Heart right ventricle (tissue), 16 donors: ENCODE measurements at regions not wholly inside any gene's neighbourhood (a gene's known extent, or its start where the extent isn't known, plus 50 kb on each side); places are given as distances from the start of the nearest gene placed in this dataset.

Experiments used
- ATAC-seq, 8 donors: fragments of 200-7000 bp; cut with Tn5 transposase; one replicate each; pipeline ENCODE4 v1.9.1; 2020; ENCODE audit warnings: mild to moderate bottlenecking in 8 of 8, moderate library complexity in 8 of 8, moderate number of reproducible peaks in 1 of 8
- DNase-seq, 2 donors: peaks; one replicate each; pipeline ENCODE4 v3.0.0-alpha.2; 2020
- H3K27ac ChIP-seq, 10 donors: fragments of 200-600 bp; sonication (generic) in 2 of 10; one replicate each; pipeline versions ENCODE4 v1.5.0 to v1.8.0; 2020 to 2022; ENCODE audit warnings: mild to moderate bottlenecking in 3 of 10
- H3K27me3 ChIP-seq, 7 donors: fragments of 200-600 bp; one replicate each; pipeline ENCODE4 v1.8.0; 2021 to 2022; ENCODE audit warnings: mild to moderate bottlenecking in 2 of 7
- H3K36me3 ChIP-seq, 9 donors: fragments of 200-600 bp; sonication (generic) in 1 of 9; one replicate each; pipeline versions ENCODE4 v1.5.0 to v1.8.0; 2020 to 2022; ENCODE audit warnings: mild to moderate bottlenecking in 2 of 9
- H3K4me1 ChIP-seq, 9 donors: fragments of 200-600 bp; sonication (generic) in 1 of 9; one replicate each; pipeline versions ENCODE4 v1.5.0 to v1.8.0; 2020 to 2022; ENCODE audit warnings: mild to moderate bottlenecking in 4 of 9
- H3K4me3 ChIP-seq, 10 donors: fragments of 200-600 bp; sonication (generic) in 2 of 10; one replicate each; pipeline versions ENCODE4 v1.5.0 to v1.8.0; 2020 to 2022; ENCODE audit warnings: mild to moderate bottlenecking in 7 of 10, moderate library complexity in 2 of 10
- H3K9me3 ChIP-seq, 11 donors: fragments of 200-600 bp in 10 of 11; sonication (generic) in 2 of 11; one replicate each; pipeline versions ENCODE4 v1.5.0 to v1.8.0; 2013 to 2022; ENCODE audit warnings: mild to moderate bottlenecking in 2 of 11, control low read depth in 1 of 11, moderate library complexity in 1 of 11
- WGBS, 2 donors: extraction: QIAGEN DNeasy Blood & Tissue Kit; methylation state at CpG; one replicate each; pipeline ENCODE4 v1.1.7; 2013; ENCODE audit warnings: inconsistent platforms in 1 of 2; 5-methylcytosine and 5-hydroxymethylcytosine counted together
- intact Hi-C, 10 donors: fragments of 100-400 bp; cut with DNase I; formaldehyde crosslinking; loops; one replicate each; pipeline versions ENCODE4 v1.11.1 to v1.14.2; 2022
- TF ChIP-seq, protein P1 (sequence below), 9 donors: fragments of 200-600 bp; sonication (generic) in 2 of 9; IDR thresholded peaks; one replicate each; pipeline versions ENCODE4 v1.5.0 to v1.8.0; 2021 to 2022; ENCODE audit warnings: antibody characterized with exemption in 9 of 9, mild to moderate bottlenecking in 5 of 9, moderate library complexity in 1 of 9
- donor health status: Arrhythmogenic right ventricular cardiomyopathy.
- donor health status: ischemic (EF 13 %, LVEDD 7.1; RV severe dilation, severe dysfunction).
- donor health status: healthy with polysubstance abuse.
- donor health status: DM: no; HTN: yes; CAD: no.
- donor health status: DM: no; HTN: no; CAD: no.
- donor health status: ischemic (EF 25% LVEDD 6.9; RV normal size, moderate dysfunction).
- donor health status: ischemic (EF 25% LVEDD 5.7; RV mildly dilated, moderate dysfunction).
- donor health status: healthy.
- donor health status: DM: yes; HTN: yes; CAD: no.
- donor health status: Ischemic cardiomyopathy.
- donor health status: ischemic (EF 35%, LVEDD 5.7; RV mildly dilated, moderate dysfunction).
- donor health status: nonischemic (EF 11% LVEDD 7.7; RV severe dilation, severe dysfunction).
- donor health status: DM: yes; HTN: yes; CAD: no.
- donor health status: PGD.
- donor health status: ischemic (EF 29% LVEDD 5.4; RV normal size, mild dysfunction).
- donor health status: nonischemic (EF 23%, LVEDD 6.1; RV moderate dilation, normal function).

DNA sequence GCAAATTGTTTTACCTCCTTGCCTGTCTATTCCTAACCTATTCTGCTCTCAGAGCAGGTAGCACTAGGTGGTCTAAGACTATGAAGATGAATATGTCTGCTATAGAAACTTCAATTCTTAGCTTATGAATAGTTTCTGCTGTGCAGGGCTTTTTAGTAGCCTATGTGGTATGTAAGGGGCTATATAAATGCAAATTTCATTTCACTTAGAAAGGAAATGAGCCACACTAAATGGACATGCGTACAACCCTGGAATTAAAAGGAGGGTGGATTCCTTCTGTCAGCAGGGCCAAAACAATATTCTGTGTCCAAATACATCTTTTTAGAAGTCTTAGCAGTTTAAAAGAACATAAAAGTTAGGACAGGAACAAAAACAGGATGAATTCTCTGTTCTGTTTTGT lies 163.9 kb upstream of the GEMIN8 start:
- intact Hi-C loops: no loop called here
- WGBS, 2 donors: 93 to 100% methylated on average over 1 of the region's 1 CpG

DNA sequence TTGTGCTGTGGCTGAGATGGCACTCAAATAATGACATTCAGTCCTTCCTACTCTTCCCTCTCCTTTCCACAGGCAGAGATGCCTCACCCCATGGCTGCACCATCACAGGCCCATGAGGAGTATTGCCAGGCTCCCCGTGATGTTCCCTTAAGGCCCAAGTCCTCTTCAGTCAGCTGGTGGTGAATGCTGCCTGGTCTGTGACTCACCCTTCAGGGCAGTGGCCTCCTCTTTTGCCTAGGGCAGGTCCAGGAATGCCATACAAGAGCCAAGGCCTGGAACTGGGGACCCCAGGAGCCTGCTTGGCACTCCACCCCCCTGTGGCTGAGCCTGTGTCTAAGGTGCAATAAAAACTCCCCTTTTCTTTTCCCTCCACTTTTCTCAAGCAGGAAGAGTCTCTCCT lies 144.2 kb upstream of the GEMIN8 start:
- ATAC-seq (no peak), DNase-seq (no peak)
- peaks cover 0 to 5% (median 0%) of the 10 kb centered on the region in 11 donors for H3K9me3 ChIP-seq
- no peaks in the 10 kb centered on the region for H3K36me3 ChIP-seq
- intact Hi-C loops: no loop called here
- H3K4me1 ChIP-seq: no peaks in the 10 kb centered on the region
- TF ChIP-seq, protein P1, sequence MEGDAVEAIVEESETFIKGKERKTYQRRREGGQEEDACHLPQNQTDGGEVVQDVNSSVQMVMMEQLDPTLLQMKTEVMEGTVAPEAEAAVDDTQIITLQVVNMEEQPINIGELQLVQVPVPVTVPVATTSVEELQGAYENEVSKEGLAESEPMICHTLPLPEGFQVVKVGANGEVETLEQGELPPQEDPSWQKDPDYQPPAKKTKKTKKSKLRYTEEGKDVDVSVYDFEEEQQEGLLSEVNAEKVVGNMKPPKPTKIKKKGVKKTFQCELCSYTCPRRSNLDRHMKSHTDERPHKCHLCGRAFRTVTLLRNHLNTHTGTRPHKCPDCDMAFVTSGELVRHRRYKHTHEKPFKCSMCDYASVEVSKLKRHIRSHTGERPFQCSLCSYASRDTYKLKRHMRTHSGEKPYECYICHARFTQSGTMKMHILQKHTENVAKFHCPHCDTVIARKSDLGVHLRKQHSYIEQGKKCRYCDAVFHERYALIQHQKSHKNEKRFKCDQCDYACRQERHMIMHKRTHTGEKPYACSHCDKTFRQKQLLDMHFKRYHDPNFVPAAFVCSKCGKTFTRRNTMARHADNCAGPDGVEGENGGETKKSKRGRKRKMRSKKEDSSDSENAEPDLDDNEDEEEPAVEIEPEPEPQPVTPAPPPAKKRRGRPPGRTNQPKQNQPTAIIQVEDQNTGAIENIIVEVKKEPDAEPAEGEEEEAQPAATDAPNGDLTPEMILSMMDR (IDR thresholded peaks at IDR 0.05): no peak
- peaks cover 0 to 11% (median 0%) of the 10 kb centered on the region in 7 donors for H3K27me3 ChIP-seq
- 75 to 77% methylated on average over 1 of the region's 1 CpG for WGBS, 2 donors
- no peak overlapping the region for H3K4me3 ChIP-seq
- H3K27ac ChIP-seq: no peak overlapping the region

More for the DNA sequence above, 163.9 kb upstream of the GEMIN8 start:
- ATAC-seq (no peak), DNase-seq (no peak)
- TF ChIP-seq, protein P1 (IDR thresholded peaks at IDR 0.05): no peak
- Histone ChIP-seq H3K4me1 (no peaks in the 10 kb centered on the region), H3K4me3 (no peak overlapping the region), H3K36me3 (no peaks in the 10 kb centered on the region), H3K27ac (no peak overlapping the region), H3K27me3 (no peaks in the 10 kb centered on the region), H3K9me3 (peaks cover 0 to 16% (median 0%) of the 10 kb centered on the region in 11 donors)

DNA sequence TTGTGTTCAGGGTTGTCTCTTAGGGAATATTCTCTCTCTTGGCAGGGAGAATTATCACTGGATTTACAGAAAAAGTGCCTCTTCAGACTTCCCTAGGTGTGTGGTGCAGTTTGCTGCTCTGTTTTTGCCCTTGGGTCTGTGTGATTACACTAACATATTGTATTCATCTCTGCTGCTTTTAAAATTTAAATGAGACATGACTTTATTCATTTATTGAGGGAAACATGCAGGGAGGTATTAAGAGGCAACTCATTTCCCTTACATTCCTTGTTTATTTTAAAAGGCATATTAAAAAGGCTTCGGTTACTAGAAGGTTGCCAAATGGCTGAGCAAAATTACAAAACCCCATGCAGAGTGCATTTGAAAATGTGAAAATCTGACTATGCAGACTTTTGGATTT lies 135.1 kb upstream of the GEMIN8 start:
- ATAC-seq (no peak), DNase-seq (no peak)
- H3K36me3 ChIP-seq: no peaks in the 10 kb centered on the region
- H3K4me1 ChIP-seq: no peaks in the 10 kb centered on the region
- no peak overlapping the region for H3K27ac ChIP-seq
- H3K9me3 ChIP-seq: peaks cover 0 to 13% (median 0%) of the 10 kb centered on the region in 11 donors
- intact Hi-C loops: no loop called here
- WGBS, 2 donors: 81 to 88% methylated on average over 1 of the region's 1 CpG
- TF ChIP-seq, protein P1 (IDR thresholded peaks at IDR 0.05): no peak
- H3K27me3 ChIP-seq: no peaks in the 10 kb centered on the region
- no peak overlapping the region for H3K4me3 ChIP-seq

DNA sequence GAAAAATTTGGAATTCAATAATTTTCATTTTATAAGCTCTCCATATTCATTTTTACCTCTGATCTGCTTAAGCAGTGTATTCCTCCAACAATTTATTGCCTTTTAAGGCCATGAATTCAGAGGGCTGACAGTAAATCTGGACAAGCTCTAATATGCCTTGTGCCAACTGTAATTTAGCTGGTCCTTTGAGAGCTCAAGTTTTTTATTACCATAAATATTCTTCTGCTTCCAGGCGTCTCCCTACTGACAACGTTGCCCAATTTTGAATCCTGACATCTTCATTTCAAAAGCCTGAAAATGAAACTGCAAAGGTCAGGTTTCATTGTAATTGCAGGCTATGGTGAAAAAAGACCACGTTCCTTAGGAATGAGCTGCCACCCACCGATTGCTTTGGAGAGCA lies 95.8 kb upstream of the GEMIN8 start:
- TF ChIP-seq, protein P1 (IDR thresholded peaks at IDR 0.05): no peak
- Histone ChIP-seq H3K27me3 (peaks cover 0 to 34% (median 0%) of the 10 kb centered on the region in 7 donors), H3K4me3 (no peak overlapping the region), H3K4me1 (no peaks in the 10 kb centered on the region), H3K36me3 (no peaks in the 10 kb centered on the region), H3K9me3 (no peaks in the 10 kb centered on the region), H3K27ac (no peak overlapping the region)
- intact Hi-C loops: no loop called here
- 68 to 69% methylated on average over 4 of the region's 4 CpGs for WGBS, 2 donors
- ATAC-seq (no peak), DNase-seq (no peak)
